ENCODE measurements at regions not wholly inside any gene's neighbourhood (a gene's known extent, or its start where the extent isn't known, plus 50 kb on each side); places are given as distances from the start of the nearest gene placed in this dataset.
"Not testable (repeated sequence)": the region's sequence is repeated elsewhere in the genome, so short reads cannot be mapped to it uniquely, and the experiment has no call there.

GRCh38 chr1:149360351-149360750, 114.5 kb upstream of the NBPF19 start:
- not testable (repeated sequence) for H3K36me3 ChIP-seq, H3K27me3 ChIP-seq, DNase-seq, H3K4me3 ChIP-seq, H3K9me3 ChIP-seq, H3K27ac ChIP-seq, H3K4me1 ChIP-seq
- ATAC-seq (ENCODE audit: low FRiP score in 2 of 2): peak; percentile 26 to 44
- no CpG with 5 or more reads among the region's 3 CpGs for WGBS, 2 donors

- H3K9me3 ChIP-seq; ATAC-seq (ENCODE audit: low FRiP score in 2 of 2); H3K4me1 ChIP-seq; H3K27ac ChIP-seq; DNase-seq; H3K27me3 ChIP-seq; H3K36me3 ChIP-seq; H3K4me3 ChIP-seq: not testable (repeated sequence)
- WGBS, 2 donors: no CpG with 5 or more reads among the region's 2 CpGs
Observed at GRCh38 chr1:149361310-149361709, 113.5 kb upstream of the NBPF19 start.

- DNase-seq; H3K4me1 ChIP-seq; H3K36me3 ChIP-seq; ATAC-seq (ENCODE audit: low FRiP score in 2 of 2); H3K27ac ChIP-seq; H3K27me3 ChIP-seq; H3K4me3 ChIP-seq; H3K9me3 ChIP-seq: not testable (repeated sequence)
- WGBS, 2 donors: no CpG with 5 or more reads among the region's 1 CpG
Observed at GRCh38 chr1:149364188-149364981, 110.5 kb upstream of the NBPF19 start.

GRCh38 chr1:149366402-149366801, 108.4 kb upstream of the NBPF19 start:
- not testable (repeated sequence) for H3K4me1 ChIP-seq; ATAC-seq (ENCODE audit: low FRiP score in 2 of 2)

GRCh38 chr1:149367472-149368044, 107.3 kb upstream of the NBPF19 start:
- not testable (repeated sequence) for H3K27ac ChIP-seq, H3K27me3 ChIP-seq, DNase-seq, H3K36me3 ChIP-seq, H3K9me3 ChIP-seq, H3K4me1 ChIP-seq, H3K4me3 ChIP-seq
- peak in 1 of 2 donors; percentile 47 for ATAC-seq (ENCODE audit: low FRiP score in 2 of 2)
- 40 to 44% methylated on average over 1 to 2 of the region's 3 CpGs for WGBS, 2 donors

More at GRCh38 chr1:149366402-149366801, 108.4 kb upstream of the NBPF19 start:
- WGBS, 2 donors: 92 to 100% methylated on average over 1 of the region's 1 CpG
- H3K9me3 ChIP-seq, H3K36me3 ChIP-seq, H3K27ac ChIP-seq, H3K4me3 ChIP-seq, DNase-seq, H3K27me3 ChIP-seq: not testable (repeated sequence)

- 80 to 91% methylated on average over 1 of the region's 1 CpG for WGBS, 2 donors
- H3K9me3 ChIP-seq; H3K27me3 ChIP-seq; ATAC-seq (ENCODE audit: low FRiP score in 2 of 2); DNase-seq; H3K27ac ChIP-seq; H3K4me1 ChIP-seq; H3K36me3 ChIP-seq; H3K4me3 ChIP-seq: not testable (repeated sequence)
Observed at GRCh38 chr1:149368337-149368736, 106.5 kb upstream of the NBPF19 start.

GRCh38 chr1:149369081-149369480, 105.8 kb upstream of the NBPF19 start:
- not testable (repeated sequence) for H3K9me3 ChIP-seq, DNase-seq, H3K36me3 ChIP-seq, H3K27ac ChIP-seq, H3K4me1 ChIP-seq, H3K27me3 ChIP-seq, H3K4me3 ChIP-seq
- peak; percentile 73 for ATAC-seq (ENCODE audit: low FRiP score in 2 of 2)
- no CpG with 5 or more reads among the region's 1 CpG for WGBS, 2 donors

- 60% methylated on average over 1 of the region's 4 CpGs; no CpG with 5 or more reads in 1 of the 2 donors for WGBS, 2 donors
Observed at GRCh38 chr1:149371955-149372354, 102.9 kb upstream of the NBPF19 start.

GRCh38 chr1:149378462-149378861, 96.4 kb upstream of the NBPF19 start:
- not testable (repeated sequence) for H3K9me3 ChIP-seq; H3K4me3 ChIP-seq; H3K4me1 ChIP-seq; H3K27ac ChIP-seq; H3K36me3 ChIP-seq; H3K27me3 ChIP-seq; ATAC-seq (ENCODE audit: low FRiP score in 2 of 2); DNase-seq
- 36 to 55% methylated on average over 2 to 3 of the region's 3 CpGs for WGBS, 2 donors

More at GRCh38 chr1:149371955-149372354, 102.9 kb upstream of the NBPF19 start:
- not testable (repeated sequence) for H3K36me3 ChIP-seq; ATAC-seq (ENCODE audit: low FRiP score in 2 of 2); H3K4me3 ChIP-seq; H3K27ac ChIP-seq; H3K9me3 ChIP-seq; H3K4me1 ChIP-seq; DNase-seq; H3K27me3 ChIP-seq
